ENCODE measurements at regions not wholly inside any gene's neighbourhood (a gene's known extent, or its start where the extent isn't known, plus 50 kb on each side); places are given as distances from the start of the nearest gene placed in this dataset.

- no peak for DNase-seq
Measured at GRCh38 chr13:100853434-100853833, 178.8 kb upstream of the TMTC4 start.

- DNase-seq, result no peak
Measured at GRCh38 chr13:100852146-100852545, 177.6 kb upstream of the TMTC4 start.

- no peak for DNase-seq
Measured at GRCh38 chr13:100848304-100848703, 173.7 kb upstream of the TMTC4 start.

DNA sequence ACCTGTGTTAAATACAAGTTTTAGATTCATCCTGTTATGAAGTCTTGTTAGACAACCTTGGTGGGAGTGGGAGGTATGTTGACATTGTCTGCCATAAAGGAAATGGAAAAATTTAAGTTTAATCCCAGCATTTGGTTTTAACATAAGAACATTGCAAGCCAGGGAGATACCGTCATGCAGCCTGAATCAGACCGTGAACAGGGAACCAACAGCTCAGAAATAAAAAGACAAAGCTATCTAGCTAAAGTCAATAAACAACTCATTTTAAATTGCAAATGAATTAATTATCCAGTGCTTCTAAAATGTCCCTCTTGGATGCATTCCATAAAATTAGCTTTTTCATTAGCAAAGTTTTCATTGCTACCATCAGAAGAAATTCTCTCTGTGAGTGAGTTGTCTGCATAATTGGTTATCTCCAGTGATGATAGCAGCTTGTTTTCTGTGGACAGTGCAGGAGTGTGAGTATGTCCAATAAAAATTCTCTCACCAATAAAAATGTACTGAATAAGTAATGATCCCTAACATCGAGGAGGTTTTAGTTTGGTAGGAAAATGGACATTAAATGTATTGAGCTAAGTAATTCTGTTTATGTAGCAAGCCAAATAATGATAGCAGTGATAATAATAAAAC is 170.6 kb upstream of the TMTC4 start:
- DNase-seq, result no peak

GRCh38 chr13:100842136-100842535 is 167.5 kb upstream of the TMTC4 start:
- DNase-seq, result no peak

DNA sequence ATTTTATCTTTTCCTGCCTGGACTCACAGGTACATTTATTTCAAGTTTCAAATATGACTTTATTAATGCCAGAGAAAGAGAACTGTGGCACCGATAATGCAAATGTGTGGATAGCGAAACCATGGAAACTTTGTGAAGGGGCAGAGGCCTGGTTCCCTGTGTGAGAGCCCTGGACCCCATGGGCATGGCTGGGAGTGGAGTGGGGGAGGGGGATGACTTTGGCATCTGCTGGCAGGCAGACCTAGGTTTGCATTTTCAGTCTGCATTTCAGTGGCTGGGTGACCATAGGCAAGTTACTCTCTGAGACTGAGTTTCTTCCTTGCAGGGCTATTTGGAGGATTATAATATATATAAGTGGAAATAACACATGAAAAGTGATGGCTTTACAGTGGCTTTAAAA is 163.8 kb upstream of the TMTC4 start:
- DNase-seq, result no peak

DNA sequence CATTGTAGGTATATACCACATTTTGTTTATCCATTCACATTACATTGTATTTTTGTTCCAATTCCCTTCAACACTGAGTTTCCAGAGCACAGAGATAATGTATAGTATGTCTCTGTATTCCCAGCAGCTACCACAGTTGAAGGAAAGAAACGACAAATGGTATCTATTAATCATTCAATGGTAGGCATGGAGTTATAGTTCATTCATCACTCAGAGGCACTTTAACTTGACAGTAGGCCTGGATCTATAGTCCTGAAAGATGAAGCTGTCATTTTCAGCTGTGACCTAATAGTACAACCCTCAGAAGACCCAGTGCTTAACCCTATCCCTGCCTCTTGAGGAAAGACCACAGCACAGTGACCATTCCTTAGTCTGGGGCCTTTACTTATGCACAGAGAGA is 163.0 kb upstream of the TMTC4 start:
- DNase-seq, result no peak

GRCh38 chr13:100836711-100837110 is 162.1 kb upstream of the TMTC4 start:
- DNase-seq, result peak; percentile 44

DNA sequence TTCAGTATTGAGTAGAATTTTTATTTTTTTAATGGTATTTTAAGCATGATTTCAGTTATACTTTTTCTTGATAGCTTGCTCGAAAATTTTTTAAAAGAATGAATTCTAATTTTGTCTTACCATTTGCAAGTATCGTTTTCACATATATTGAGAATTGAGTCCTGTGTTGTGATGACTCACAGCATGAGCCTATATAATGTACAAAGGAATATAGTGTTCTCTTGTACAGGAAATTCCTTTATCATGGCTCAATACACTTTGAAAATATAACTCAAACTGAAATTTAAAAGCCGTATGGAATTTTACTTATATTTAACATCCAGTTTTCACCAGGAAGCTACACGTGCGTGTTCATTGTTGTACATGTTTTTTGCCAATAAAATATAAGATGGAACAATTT is 161.1 kb upstream of the TMTC4 start:
- DNase-seq, result no peak

- no peak for DNase-seq
Measured at GRCh38 chr13:100833427-100833826, 158.8 kb upstream of the TMTC4 start.

- no peak for DNase-seq
Measured at GRCh38 chr13:100828226-100828625, 153.6 kb upstream of the TMTC4 start.

- no peak for DNase-seq
Measured at GRCh38 chr13:100827489-100828176, 153.0 kb upstream of the TMTC4 start.

GRCh38 chr13:100826441-100826840 is 151.8 kb upstream of the TMTC4 start:
- no peak for DNase-seq

GRCh38 chr13:100825557-100825956 is 151.0 kb upstream of the TMTC4 start:
- no peak for DNase-seq

DNA sequence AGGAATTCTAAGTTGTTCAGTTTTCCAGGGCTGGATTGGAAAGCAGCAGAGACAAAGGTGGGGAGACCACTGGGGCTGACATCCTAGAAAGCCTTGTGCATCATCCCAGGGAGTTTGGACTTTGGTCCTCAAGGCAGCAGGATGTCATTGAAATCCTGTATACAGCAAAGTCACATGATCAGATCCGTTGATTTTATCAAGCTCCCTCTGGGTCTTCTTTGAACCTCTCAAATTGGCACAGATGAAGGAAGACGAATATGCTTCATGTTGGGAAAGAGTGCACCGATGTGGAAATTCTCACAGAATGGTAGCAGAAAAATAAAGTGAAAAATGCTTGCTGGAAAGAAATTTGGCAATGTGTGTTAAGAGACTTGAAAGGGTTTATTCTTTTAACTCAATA is 149.8 kb upstream of the TMTC4 start:
- DNase-seq, result no peak

DNA sequence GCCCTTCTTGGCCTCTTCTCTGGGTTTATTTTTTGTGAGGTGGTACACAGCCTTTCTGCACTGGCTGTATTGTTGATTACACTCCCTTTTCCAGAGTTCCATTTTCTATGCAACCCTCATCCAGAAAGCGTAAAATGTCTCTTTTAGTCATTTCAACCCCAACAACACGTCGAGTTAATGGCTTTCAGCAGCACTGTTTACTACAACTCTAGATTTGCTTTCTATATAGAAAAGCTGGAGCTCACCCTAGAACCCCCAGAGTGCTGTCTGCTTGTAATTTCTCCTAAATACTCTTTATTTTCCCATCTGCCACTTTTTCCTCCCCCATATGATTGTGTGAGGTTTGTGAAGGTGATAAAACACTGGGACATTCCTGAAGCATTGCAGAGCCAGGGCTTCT is 148.9 kb upstream of the TMTC4 start:
- no peak for DNase-seq

GRCh38 chr13:100822871-100823443 is 148.4 kb upstream of the TMTC4 start:
- no peak for DNase-seq

GRCh38 chr13:100818711-100819110 is 144.1 kb upstream of the TMTC4 start:
- no peak for DNase-seq

DNA sequence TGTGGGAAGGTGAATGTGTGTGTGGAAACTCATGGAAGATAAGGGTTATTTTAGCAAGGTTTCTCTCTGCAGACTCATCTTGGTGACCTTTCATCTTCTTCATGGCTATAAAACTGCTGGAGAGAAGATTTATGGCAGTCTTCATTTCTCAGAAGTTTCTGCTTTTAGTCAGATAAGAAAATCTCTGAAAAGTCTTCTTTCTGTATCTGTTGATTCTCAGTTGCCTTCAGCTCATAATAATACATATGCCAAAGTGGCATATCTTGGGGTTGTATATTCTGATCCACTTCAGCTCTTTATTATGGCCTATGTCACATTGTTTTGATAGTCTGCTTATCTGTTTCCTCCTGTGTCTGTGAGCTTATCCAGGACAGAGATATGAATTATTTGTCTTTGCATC is 143.3 kb upstream of the TMTC4 start:
- DNase-seq, result no peak

GRCh38 chr13:100815476-100816046 is 141.0 kb upstream of the TMTC4 start:
- no peak for DNase-seq

DNA sequence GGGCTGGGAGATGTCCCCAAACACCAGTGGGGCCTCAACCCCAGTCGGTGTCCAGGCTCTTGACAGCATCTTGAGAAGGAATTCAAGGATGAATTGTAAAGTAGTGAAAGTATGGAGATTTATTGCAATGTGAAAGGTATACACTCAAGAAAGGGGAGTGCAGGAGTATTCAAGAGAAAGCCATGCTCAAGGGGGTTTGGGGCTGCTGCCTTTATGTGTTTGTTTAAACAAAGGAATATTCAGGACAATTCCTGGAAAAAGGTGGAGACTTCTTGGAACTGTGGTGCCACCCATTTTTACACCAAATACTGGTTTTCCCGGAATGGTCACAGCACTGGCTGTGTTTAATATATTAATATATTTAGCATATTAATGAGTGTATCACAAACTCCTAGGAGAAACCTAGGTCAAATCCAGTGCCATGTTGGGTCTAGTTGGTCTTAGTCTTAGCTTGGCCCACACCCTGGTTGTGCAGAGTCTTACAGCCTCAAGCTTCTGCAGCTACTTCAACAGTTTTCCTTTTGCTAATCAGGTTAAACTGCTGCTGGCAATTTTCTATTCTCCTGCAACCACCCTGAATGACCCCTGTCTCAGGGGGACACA is 138.5 kb upstream of the TMTC4 start:
- no peak for DNase-seq

DNA sequence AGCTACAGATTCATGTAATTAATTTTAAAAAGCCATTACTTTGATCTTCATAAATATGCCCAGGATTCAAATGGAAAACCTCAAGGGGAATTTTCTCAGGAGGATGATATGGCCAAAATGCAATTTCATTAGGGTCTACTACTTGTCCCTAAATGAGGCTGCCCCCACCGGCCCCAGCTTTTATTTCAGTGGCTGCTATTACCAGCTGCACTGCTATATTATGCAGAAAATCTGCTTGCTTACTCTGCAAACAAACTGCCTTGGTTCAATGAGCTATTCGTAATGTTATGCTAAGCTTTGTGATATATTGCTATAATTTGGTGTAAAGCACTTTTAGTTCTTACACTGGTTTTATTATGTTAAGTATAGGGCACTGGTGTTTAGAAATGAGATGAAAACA is 137.3 kb upstream of the TMTC4 start:
- no peak for DNase-seq

- no peak for DNase-seq
Measured at GRCh38 chr13:100811024-100811865, 136.7 kb upstream of the TMTC4 start.

Measured in EL (cell line).